ENCODE measurements at regions not wholly inside any gene's neighbourhood (a gene's known extent, or its start where the extent isn't known, plus 50 kb on each side); places are given as distances from the start of the nearest gene placed in this dataset.

GRCh38 chr5:148913493-148913892 lies 87.1 kb downstream of the ADRB2 start:
- no peak for DNase-seq

- no peak for DNase-seq
Measured at GRCh38 chr5:148913985-148914431, 87.6 kb downstream of the ADRB2 start.

- no peak for DNase-seq
Measured at GRCh38 chr5:148915224-148915817, 88.9 kb downstream of the ADRB2 start.

GRCh38 chr5:148920646-148921288 lies 94.4 kb downstream of the ADRB2 start:
- DNase-seq, result no peak

GRCh38 chr5:148921350-148921749 lies 94.9 kb downstream of the ADRB2 start:
- DNase-seq, result no peak

- no peak for DNase-seq
Measured at GRCh38 chr5:148922606-148923005, 96.2 kb downstream of the ADRB2 start.

- no peak for DNase-seq
Measured at GRCh38 chr5:148923023-148923422, 96.6 kb downstream of the ADRB2 start.

- no peak for DNase-seq
Measured at GRCh38 chr5:148924817-148925216, 98.4 kb downstream of the ADRB2 start.

GRCh38 chr5:148926207-148926606 lies 99.8 kb downstream of the ADRB2 start:
- no peak for DNase-seq

GRCh38 chr5:148927307-148927946 lies 101.0 kb downstream of the ADRB2 start:
- DNase-seq, result no peak

- DNase-seq, result no peak
Measured at GRCh38 chr5:148928141-148928540, 101.7 kb downstream of the ADRB2 start.

- DNase-seq, result no peak
Measured at GRCh38 chr5:148931453-148932057, 105.1 kb downstream of the ADRB2 start.

GRCh38 chr5:148932355-148932935 lies 106.0 kb downstream of the ADRB2 start:
- DNase-seq, result no peak

- DNase-seq, result no peak
Measured at GRCh38 chr5:148933903-148934432, 107.6 kb downstream of the ADRB2 start.

GRCh38 chr5:148934895-148935400 lies 108.5 kb downstream of the ADRB2 start:
- DNase-seq, result no peak

- no peak for DNase-seq
Measured at GRCh38 chr5:148937239-148937638, 110.8 kb downstream of the ADRB2 start.

GRCh38 chr5:148937830-148938521 lies 111.6 kb downstream of the ADRB2 start:
- no peak for DNase-seq

- no peak for DNase-seq
Measured at GRCh38 chr5:148938522-148938882, 112.1 kb downstream of the ADRB2 start.

- no peak for DNase-seq
Measured at GRCh38 chr5:148939676-148940075, 113.3 kb downstream of the ADRB2 start.

GRCh38 chr5:148941810-148942209 lies 115.4 kb downstream of the ADRB2 start:
- DNase-seq, result no peak

Data from nucleus accumbens (tissue), 56 donors.